ENCODE measurements at regions not wholly inside any gene's neighbourhood (a gene's known extent, or its start where the extent isn't known, plus 50 kb on each side); places are given as distances from the start of the nearest gene placed in this dataset.

DNA sequence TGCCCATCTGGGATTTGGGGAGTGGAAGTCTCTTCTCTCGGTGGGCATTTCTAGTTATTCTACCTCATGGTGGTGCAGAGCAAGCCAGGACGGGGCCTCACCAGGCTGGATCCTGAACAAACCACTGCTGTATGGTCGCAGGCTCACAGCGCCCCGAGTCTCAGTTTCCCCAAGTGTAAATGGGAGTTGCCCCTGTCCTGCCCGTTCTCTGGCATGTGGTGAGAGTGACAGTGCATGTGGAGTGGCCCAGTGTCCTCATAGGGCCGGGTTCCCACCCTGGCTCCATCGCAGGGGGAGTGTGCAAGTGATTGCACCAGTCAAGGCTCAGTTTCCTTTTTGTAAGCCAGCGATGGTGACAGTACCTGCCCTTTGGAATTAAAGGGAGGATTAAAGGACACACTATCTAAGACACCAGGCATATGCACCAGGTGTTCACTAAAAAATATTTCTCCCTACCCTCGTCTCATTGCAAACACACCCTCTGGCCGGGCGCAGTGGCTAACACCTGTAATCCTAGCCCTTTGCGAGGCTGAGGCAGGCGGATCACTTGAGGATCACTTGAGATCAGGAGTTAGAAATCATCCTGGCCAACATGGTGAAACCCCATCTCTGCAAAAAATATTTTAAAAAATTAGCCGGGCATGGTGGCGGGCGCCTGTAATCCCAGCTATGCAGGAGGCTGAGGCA lies 173.3 kb upstream of the MYCN start:
- no peak for DNase-seq

DNA sequence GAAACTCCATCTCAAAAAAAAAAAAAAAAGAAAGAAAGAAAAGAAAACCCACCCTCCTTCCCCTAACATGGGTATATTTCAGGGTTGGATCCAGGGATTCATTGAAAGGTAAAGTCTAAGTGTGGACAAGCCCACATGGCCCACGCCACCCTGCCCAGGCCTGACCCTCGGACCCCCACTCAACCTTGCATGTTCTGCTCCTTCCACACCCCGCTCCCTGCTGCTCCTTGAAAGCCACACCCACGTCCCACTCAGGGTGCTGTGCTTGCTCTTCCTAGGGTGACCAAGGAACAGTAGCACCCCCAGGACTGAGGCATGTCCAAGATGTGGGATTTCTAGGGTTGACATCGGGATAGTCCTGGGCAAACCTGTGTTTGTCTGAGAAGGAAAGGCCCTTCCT lies 172.7 kb upstream of the MYCN start:
- DNase-seq: no peak

DNA sequence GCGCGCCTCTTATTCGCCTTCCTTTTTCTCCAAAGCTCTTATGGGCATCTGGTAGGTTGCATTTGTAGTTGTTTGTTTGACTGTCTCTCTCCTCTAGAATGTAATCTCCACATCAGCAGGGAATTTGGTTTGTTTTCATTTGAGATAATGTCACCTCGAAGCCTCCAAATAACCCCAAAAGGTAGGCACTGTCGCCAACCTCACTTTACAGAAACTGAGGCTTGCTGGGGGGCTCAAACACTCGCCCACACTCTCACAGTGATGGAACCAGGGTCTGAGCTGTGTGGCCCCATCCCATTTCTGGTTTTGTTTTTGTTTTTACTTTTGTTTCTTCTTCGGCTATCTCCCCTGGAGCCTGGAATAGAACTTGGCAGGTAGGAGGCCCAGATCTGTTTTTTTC lies 172.2 kb upstream of the MYCN start:
- DNase-seq: no peak

DNA sequence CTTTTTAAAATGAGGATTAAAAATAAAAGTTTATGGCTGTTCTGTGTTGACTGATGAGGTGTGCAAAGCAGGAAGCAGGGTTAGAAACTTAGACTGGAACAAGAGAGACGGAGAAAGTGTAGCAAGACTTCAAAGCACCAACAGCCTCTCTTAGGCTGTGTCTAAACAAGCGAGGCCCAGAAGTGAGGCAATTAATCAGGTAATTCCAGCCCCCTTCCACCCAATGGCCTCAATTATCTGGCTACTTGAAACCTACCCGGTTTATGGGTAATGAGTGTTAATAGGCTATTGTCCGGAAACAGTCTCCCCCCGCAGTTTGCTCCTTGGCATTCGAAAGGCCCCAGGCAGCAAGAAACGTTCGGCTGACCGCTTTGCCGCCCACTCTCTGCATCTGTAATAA lies 171.7 kb upstream of the MYCN start:
- no peak for DNase-seq

DNA sequence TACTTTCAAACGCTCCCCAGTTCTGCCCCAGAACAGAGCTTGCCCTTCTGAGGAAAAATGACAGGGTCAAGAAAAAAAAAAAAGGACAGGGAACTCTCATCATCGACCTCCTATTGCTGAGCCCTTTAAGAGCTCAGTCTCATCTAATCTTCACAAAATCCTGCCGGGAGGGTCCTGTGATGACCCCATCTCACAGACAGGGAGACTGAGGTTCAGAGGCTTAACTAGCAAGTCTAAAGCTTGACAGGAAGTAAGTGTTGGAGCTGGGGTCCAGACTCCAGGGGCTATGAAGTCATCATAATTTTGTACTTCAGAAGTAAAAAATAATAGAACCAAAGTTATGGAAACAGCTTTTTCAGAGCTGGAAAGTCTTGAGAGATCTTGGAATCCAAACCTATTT lies 171.1 kb upstream of the MYCN start:
- DNase-seq: no peak

DNA sequence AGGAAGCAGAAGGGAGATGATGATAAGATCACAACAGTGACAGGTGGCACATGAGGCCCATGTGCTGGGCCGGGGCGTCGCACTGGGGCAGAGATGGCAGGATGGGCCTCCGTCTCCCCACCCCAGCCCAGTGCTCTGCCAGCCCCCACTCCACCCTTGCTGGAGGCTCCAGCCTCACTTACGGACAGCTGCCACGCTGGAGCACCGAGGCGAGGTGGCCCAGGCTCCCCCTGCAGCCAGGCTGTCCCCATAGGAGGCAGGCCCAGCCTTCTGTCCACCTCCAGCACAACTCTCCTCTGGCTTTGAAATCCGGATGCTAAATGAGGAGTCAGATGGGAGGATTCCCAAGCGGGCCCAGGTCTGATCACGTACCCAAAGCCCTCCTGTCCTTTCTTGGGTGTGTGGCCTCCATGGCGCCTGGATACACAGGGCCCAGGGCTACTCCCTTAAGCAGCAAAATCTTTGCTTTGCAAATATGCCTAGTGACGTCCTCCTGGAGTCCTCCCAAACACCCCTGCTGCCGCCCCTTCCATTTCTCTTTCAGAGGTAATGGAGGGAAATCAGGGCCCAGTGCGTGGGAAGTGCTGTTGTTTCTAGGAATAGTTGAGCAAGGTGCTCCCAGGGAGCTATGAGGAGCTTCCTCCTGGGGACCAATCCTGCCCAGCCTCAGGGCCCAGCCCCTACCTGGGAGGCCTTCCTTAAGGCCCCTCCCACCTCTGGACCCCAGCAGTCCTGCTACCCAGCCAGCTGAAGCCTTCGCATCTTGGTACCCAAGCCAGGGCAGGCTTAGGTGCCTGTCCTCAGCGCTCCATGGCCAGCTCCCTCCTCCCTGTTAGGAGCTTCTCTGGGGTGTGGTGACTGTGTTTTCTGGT lies 170.4 kb upstream of the MYCN start:
- DNase-seq: no peak

DNA sequence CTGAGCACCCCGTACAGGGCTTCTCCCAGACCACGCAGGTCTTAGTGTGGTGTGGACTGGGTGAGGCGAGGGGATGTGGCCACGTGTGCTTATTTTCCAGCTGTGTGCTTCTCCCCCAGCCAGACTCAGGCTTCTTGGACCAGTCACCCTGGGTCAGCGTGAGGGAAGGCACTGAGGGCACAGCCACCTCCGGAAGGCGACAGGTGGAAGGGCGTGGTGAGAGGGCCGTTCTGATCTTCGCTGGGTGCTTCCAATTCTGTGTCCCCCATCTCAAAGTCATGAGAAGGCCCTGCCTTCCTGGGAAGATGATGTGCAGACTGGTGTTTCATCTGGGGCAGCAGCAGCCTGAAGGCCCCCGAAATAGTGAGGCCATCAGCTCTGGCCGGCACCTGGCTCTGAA lies 169.7 kb upstream of the MYCN start:
- no peak for DNase-seq

DNA sequence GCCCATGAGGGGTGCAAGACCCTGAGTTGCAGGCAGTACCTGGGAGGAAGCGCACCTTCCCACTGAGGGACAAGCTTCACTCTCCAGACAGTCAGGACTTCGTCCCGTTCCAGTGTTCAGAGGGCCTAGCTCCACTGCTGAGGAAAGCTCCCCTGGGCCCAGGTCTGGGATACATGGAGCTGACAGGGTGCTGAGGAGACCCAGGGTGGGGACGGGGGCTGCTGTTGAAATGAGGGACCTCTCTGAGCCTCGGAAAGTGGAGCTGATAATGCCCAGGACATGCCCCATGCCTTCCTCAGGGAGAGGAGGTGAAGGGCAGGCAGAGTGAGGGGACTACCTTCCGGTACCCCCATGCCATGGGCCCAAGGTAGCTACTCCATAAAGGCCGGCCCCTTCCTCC lies 169.2 kb upstream of the MYCN start:
- DNase-seq: no peak

DNA sequence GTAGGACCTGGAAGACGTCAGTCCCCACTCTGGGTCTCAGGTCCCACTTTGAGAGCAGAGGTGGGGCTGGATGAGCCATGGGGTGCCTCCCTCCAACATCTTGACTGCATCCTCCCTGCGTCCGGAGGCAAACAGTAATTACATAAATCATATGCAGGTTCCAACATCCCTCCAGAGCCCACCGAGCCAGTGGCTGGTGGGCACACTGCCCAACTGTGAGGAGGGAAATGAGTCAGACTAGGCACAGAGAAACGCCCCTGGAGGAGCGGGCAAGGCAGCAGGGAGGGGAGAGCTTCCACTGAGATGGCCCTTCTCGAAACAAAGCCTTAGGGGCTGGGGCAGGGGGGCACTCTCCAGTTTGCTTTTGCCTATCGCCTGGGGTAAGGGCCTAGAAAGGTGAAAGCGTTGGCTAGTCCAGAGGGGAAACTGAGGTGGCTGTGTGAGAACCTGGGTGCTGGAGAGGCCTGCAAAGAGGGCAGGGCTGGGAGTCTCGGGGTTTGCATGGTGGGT lies 168.2 kb upstream of the MYCN start:
- no peak for DNase-seq

DNA sequence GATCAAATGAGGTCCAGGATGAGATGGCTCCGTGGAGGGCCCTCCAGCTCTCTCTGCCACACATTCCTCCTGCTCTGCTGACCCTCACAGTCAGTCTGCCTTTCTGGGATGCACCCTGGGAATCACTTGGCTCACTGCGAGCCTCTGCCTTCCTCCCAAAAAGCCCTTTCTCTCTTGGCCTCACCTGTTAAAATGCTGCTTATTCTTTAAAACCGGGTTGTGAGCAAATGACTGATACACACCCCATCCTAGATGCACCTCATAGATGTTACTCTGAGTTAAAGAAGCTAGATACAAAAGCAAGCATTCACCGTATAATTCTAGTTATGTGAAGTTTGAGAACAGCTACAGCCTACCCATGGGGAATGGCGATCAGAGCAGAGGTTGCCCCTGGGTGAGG lies 167.7 kb upstream of the MYCN start:
- no peak for DNase-seq

DNA sequence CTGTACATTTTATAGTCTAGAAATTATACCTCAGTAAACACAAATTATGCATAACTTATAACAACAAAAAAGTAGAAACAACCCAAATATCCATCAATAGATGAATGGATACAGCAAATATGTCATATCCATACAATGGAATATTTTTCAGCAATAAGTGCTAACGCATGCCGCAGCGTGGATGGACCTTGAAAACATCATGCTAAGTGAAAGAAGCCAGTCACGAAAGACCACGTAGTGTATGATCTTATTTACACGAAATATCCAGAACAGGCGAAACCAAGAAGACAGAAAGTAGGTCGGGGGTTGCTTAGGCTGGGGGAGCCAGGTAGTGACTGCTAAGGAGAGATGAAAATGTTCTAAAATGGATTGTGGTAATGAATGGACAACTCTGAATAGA lies 167.1 kb upstream of the MYCN start:
- no peak for DNase-seq

DNA sequence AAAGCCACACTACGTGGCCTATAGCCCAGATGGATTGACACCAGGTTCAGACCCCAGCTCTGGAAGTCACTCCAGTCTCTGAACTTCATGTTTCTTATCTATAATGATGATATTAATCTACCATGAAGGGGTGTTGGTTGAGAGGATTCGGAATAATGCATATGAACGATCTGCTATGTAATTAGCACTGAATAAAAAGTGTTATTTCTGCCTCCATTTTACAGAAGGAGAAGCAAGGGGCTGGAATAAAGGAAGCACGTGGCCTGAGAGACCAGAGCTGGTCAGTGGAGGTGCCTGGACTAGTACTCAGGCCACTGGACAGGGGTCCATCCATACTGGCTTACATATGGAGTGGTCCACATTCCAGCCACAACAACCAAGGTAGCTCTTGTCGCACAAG lies 166.5 kb upstream of the MYCN start:
- DNase-seq: no peak

DNA sequence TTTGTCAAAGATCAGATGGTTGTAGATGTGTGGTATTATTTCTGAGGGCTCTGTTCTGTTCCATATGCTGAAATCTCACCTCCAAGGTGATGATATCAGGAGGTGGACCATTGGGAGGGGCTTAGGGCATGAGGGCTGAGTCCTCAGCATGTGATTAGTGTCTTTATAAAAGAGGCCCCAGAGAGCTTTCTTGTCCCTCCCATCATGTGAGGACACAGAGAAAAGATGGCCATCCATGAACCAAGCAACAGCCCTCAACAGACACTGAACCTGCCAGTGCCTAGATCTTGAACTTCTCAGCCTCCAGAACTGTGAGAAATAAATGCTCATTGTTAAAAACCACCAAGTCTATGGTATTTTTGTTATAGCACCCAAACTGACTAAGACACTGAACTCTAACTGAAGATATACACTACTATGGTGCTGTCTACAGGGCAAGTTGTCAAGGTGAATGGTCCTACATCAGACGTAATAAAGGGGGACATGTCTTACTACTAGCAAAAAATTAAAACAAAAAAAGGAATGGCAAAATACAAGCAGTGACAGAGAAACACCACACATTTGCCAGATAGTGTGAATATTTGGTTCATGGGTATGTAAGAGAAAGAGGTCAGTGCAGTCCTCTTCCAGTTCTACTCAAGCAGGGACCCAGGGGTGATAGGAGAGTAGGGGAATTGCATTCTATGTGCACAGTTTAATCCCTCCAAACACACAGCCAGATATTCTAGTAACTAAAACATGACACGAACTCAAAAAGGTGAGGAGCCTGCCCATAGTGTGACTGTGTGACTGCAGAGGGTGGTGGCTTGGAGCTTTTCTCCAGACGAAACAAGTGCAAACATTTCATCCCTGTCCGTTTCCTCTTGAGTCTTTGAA lies 164.4 kb upstream of the MYCN start:
- no peak for DNase-seq

DNA sequence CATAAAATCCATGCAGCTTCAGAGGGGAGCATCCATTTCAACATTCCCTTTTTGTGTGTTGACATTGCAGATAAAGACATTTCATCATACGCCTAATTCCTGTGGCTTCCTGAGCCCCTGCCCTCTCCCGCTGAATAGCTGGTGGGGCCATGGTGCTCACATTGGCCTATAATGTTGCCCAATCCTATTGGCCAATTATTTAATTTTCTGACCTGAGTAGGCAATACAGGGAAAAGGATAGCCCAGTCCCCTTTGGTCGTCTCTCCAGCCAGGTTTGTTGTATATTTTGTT lies 163.8 kb upstream of the MYCN start:
- no peak for DNase-seq

DNA sequence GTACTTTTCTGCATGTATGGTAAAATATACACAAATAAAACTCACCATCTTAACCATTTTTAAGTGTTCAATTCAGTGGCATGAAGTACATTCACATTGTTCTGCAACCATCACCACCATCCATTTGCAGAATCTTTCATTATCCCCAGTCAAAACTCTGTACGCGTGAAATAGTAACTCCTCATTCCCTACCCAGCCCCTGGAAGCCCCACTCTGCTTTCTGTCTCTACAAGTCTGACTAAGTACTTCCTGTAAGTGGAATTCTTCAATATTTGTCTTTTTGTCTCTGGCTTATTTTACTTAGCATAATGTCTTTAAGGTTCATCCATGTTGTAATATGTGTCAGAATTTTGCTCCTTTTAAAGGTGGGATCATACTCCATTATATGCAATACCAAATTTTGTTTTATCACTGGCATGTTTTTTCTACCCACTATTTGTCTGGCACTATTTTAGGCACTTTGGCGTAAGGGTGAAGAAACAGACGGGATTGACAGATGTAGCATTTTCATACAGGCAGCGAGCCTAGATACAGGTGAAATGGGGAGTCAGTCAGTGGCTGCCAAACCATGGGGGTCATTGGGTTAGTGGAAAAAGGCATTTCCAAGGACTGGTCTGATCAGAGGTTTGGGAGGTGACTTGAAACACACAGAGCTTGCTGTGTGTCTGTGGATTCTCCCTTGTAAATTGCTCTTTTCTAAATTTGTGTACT lies 163.2 kb upstream of the MYCN start:
- DNase-seq: no peak

DNA sequence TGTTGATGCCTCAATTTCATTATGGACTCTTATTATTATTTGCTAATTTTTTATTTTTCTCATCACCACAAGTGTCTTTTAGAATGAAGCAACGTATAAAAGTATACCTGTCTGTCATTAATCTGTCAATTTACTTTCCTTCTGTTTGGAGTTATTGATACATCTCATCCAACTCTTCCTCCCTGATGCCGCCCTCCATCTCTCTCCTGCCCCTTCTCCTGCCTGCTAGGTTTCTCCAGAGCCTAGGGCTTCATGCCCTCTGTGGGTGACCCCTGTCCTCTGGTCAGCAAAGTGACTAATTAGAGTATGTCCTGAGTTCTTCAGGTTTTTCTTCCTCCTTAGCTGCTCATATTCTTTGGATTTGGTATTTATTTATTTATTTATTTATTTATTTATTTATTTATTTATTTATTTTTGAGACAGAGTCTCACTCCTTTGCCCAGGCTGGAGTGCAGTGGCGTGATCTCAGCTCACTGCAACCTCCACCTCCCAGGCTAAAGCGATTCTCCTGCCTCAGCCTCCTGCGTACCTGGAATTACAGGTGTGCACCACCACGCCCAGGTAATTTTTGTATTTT lies 162.5 kb upstream of the MYCN start:
- DNase-seq: no peak

DNA sequence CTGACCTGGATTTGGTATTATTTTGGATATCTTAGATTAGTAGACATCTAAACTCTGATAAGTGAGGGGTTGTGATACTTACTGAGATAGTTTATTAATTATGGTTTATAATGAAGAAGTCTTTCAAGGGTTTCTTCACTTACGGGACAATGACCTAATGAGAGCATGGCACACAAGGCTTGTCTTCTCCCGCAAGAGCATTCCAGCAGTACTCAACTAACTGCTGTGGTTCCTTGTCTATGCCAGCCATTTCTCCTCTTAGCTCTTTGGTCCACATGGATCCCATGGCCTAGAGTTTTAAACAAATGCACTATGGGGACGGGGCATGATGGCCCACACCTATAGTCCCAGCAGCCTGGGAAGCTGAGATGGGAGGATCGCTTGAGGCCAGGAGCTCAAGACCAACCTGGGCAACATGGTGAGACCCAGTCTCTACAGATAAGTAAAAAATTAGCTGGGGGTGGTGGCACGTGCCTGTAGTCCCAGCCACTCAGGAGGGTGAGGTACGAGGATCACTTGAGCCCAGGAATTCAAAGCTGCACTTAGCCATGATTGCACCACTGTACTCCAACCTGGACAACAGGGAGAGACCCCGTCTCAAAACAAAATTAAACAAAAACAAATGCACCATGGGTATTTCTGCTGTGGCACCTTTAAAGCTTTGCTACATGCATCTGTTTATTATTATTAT lies 161.7 kb upstream of the MYCN start:
- DNase-seq: no peak

DNA sequence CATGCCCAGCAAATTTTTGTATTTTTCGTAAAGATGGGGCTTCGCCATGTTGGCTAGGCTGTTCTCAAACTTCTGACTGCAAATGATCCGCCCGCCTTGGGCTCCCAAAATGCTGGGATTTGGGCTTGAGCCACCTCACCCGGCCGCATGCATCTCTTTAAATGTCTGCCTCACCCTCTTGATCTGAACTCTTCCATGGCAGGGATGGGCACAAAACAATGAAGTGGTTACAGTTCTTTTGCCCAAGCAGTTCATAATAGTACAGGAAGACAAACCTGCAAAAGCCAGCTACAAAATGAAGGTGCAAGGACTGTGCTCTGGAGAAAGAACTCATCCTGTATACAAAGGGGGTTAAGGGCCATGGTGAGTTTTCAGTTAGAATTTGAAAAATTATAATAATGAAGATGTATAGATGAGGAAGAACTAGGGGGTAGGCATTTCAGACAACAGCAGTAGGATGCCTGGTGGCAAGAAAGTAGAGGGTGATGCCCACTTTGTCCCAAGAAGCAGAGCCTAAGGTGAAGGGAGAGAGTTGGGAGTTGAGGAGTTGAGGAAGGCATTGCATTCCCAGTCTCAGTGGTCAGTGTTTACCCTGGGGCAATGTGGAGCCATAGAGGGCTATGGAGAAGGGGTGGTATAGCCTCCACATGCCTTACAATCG lies 160.8 kb upstream of the MYCN start:
- no peak for DNase-seq

DNA sequence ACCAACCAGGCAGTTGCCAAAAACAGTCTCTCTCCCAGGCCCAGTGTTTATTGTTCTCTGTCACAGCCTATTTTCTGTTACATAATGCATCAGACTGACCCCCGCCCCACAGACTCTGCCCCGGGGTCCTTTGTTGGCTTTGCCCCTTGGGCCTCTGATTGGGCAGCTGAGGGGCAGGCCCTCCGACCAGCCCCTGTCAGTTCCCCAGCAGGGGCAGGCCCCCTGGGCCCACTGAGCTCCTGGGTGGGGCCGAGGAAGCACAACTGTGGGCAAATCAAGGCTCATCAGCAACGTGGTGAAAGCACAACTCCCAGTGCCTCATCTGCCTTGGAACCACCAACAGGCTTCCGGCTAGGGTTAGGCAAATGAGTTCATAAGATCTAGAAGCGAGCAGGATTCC lies 160.1 kb upstream of the MYCN start:
- DNase-seq: no peak

DNA sequence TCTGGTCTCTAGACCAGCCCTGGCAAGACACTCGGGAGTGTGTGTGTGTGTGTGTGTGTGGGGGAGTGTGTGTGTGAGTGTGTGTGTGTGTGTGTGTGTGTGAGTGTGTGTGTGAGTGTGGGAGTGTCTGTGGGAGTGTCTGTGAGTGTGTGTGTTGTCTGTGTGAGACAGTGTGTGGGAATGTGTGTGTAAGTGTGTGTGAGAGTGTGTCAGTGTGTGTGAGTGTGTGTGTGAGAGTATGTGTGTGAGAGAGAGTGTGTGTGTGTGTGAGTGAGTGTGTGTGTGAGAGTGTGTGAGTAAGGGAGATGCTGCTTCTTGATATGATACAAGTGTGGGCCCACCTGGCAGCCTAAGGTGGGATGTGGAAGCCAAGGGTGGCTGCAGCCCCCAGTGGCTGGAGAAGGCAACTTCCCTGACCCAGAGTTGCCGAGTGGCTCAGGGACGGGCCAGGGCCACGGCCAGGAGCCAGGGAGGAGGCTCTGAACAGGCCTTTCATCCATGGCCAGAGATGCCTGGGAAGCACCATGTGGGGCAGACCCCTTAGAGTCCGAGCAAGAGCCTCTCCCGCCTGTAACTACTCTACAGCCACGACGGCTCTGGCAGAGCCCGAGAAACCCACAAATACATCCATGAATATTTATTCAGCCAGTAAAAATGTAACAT lies 159.3 kb upstream of the MYCN start:
- DNase-seq: peak; percentile 35

Data from DMS53 (cell line).